PFSK-1 (cell line): ENCODE measurements at regions not wholly inside any gene's neighbourhood (a gene's known extent, or its start where the extent isn't known, plus 50 kb on each side); places are given as distances from the start of the nearest gene placed in this dataset.

Source experiments
- FOXP2 ChIP-seq: optimal IDR thresholded peaks from 2 replicates; pipeline ENCODE3; 2011; ENCODE audit warnings: borderline replicate concordance, control low read depth, inconsistent platforms; ENCODE audit not compliant: insufficient read depth; ENCODE audit errors: extremely low read length, extremely low read depth
- POLR2AphosphoS5 ChIP-seq: IDR thresholded peaks from 2 replicates; pipeline ENCODE4 v1.6.1; 2012; ENCODE audit warnings: low read depth, mild to moderate bottlenecking, control low read depth, low read length, moderate library complexity
- REST ChIP-seq, 2 experiments: IDR thresholded peaks; 2 replicates each; pipeline versions ENCODE4 v1.6.1 to v1.8.0; 2011 to 2012; ENCODE audit warnings: low read depth in 2 of 2, low read length in 2 of 2, control low read depth in 1 of 2, inconsistent platforms in 1 of 2, mild to moderate bottlenecking in 1 of 2, moderate library complexity in 1 of 2; ENCODE audit not compliant: insufficient read depth in 1 of 2
- SIN3A ChIP-seq: IDR thresholded peaks from 2 replicates; pipeline ENCODE4 v1.6.1; 2012; ENCODE audit warnings: mild to moderate bottlenecking, low read length, moderate library complexity, borderline replicate concordance; ENCODE audit not compliant: insufficient read depth
- TAF1 ChIP-seq: IDR thresholded peaks from 2 replicates; pipeline ENCODE4 v1.6.1; 2012; ENCODE audit warnings: low read length, control low read depth, borderline replicate concordance; ENCODE audit not compliant: insufficient read depth

GRCh38 chr6:88388589-88388988 lies 222.4 kb upstream of the CNR1 start:
- no peak for TF ChIP-seq POLR2AphosphoS5

GRCh38 chr6:88386167-88386566 lies 220.0 kb upstream of the CNR1 start:
- TF ChIP-seq TAF1 (no peak), FOXP2 (no peak), REST (IDR thresholded peaks at IDR 0.05; ENCODE audit: insufficient read depth in 1 of 2, low read depth in 2 of 2, low read length in 2 of 2) (no peak), POLR2AphosphoS5 (no peak), SIN3A (no peak)

- TF ChIP-seq SIN3A (no peak), TAF1 (no peak), FOXP2 (no peak), REST (IDR thresholded peaks at IDR 0.05; ENCODE audit: insufficient read depth in 1 of 2, low read depth in 2 of 2, low read length in 2 of 2) (no peak), POLR2AphosphoS5 (no peak)
Measured at GRCh38 chr6:88383183-88383582, 217.0 kb upstream of the CNR1 start.

- TF ChIP-seq FOXP2 (no peak), POLR2AphosphoS5 (no peak), REST (IDR thresholded peaks at IDR 0.05; ENCODE audit: insufficient read depth in 1 of 2, low read depth in 2 of 2, low read length in 2 of 2) (no peak), SIN3A (no peak), TAF1 (no peak)
Measured at GRCh38 chr6:88381289-88381642, 215.1 kb upstream of the CNR1 start.

GRCh38 chr6:88380618-88381288 lies 214.6 kb upstream of the CNR1 start:
- TF ChIP-seq TAF1 (no peak), POLR2AphosphoS5 (no peak), FOXP2 (no peak), SIN3A (no peak), REST (IDR thresholded peaks at IDR 0.05; ENCODE audit: insufficient read depth in 1 of 2, low read depth in 2 of 2, low read length in 2 of 2) (no peak)
